NCI-H1048 (cell line): ENCODE measurements at regions not wholly inside any gene's neighbourhood (a gene's known extent, or its start where the extent isn't known, plus 50 kb on each side); places are given as distances from the start of the nearest gene placed in this dataset.
"Not testable (repeated sequence)": the region's sequence is repeated elsewhere in the genome, so short reads cannot be mapped to it uniquely, and the experiment has no call there.

Experiments used
- DNase-seq: peaks from one replicate; lab custom pipeline; 2025; lab: John Stamatoyannopoulos, UW

DNA sequence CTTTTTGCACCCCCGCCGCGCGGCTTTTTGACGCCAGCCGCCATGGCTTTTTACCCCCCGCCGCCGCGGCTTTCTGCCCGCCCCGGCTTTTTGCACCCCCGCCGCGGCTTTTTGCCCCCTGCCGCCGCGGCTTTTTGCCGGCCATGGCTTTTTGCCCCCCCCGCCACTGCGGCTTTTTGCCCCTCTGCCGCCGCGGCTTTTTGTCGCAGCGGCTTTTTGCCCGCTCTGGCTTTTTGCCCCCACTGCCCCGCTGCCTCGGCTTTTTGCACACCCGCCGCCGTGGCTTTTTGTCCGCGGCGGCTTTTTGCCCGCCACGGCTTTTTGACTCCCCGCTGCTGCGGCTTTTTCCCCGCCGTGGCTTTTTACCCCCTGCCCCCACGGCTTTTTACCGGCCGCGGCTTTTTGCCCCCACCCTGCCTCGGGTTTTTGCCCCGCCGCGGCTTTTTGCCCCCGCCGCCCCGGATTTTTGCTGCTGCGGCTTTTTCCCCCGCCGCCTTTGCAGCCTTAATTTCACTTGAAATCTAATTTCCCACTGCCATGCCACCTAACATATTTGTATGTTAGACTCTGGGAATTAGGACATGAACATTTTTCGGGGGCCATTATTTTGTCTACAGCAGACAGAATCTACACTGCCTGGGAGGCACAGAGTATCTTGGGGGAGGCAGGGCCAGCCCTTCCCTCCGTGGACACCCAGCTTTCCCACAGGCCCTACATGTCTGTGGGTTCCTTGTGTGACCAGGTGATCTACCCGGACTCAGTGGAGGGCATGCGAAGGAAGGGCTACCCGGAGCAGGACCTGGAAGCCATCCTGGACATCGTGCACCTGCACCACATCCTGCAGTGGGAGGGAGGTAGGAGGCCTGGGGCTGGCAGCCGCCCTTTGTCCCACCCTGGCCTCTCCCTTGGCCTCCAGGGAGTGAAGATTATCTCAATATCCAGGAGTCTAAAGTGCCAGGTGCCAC, 3031.0 kb upstream of the TEKT4 start:
- no peak for DNase-seq

DNA sequence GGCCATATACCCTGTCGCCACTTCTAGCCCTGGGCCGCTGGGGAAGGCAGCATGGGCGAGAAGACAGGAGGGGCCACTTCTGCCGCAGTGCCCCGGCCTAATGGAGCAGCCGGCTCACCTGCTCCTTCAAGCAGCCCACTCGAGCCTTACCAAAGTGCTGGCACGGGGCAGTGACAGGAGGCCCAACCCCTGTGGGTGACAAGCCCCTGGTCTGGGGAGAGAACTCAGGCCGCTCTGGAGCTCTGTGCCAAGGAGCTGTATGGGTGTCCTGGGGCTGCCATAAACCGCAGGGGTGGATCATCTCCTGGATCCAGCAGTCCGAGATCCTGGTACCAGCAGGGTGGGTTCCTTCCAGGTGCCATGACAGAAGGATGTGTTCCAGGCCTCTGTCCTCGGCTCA, 3029.0 kb upstream of the TEKT4 start:
- not testable (repeated sequence) for DNase-seq

DNA sequence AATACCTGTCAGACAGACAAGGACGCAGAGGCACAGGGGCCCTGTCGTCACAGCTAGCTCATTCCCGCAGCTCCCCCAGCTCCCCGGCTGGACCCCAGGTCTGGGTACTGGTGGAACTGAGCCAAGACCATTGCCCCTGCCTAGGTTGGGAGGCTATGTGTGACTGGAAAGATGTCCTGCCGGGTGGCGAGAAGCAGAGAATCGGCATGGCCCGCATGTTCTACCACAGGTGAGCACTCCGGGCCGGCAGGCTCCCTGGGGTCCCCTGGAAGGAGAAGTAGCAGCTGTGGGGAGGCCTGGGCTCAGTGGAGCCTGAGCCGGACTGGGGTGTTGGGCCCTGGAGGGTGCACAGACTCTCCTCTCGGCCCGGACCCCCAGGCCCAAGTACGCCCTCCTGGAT, 3028.3 kb upstream of the TEKT4 start:
- not testable (repeated sequence) for DNase-seq

DNA sequence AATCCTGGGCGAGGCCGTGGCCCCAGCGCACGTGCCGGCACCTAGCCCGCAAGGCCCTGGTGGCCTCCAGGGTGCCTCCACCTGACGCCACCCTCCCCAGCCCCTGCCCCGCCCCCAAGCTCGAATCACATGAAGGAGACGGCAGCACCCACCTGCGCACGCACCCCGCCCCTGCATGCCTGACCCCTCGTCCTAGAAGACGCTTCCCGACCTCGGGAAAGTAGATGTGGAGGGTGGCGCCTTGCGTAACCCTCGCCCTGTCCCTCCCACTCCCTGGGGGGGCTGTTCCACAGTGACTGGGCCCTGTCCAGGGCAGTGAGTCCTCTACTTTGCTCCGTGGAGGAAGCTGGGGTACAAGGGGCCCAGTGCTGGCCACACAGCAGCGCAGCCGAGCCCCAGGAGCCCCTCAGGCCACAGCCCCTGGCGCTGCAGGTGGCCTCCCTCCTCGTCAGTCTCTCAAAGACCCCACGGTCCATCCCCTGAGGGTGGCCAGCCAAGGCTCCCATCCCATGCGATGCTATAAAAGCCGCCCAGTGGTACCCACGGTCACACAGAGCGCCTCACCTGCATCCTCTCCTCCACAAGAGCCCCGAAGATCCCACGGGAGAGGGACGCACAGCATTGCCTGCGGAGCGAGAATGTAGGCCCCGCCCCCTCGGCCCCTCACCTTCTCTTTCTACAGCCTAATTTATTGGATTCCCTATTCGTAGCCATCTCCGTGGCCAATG, 3027.3 kb upstream of the TEKT4 start:
- not testable (repeated sequence) for DNase-seq

DNA sequence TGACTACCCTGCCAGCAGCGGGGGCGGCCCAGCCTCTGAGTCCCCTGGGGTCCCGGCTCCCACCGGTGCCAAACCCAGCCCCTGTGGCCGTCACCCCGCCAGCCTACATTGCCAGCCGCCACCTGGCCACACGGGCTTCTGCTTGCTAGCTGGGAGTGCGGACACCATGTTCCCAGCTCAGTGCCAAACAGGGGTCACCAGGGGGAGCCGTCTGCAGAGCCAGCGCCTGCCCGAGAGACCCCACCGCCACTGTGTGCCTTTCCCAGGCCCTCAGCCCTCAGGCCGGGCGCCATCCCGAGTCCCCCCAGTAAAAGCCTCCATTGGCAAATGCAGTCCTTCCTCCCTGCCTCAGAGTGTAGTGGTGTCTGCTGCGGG, 3026.8 kb upstream of the TEKT4 start:
- DNase-seq = not testable (repeated sequence)

DNA sequence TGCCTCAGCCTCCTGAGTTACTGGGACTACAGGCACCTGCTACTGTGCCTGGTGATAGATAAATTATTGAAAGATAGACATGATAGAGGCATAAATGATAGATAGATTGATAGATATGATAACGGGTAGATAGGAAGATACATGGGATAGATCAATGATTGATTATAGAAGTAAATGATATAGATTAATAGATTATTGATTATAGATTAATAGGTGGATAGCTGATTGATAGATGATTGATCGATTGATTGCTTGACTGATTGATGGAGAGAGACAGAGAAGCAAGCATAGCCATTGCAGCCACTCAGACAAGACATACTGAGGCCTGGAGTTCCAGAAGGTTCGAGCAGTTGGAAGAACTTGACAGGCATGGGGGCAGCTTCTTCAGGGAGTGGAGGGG, 3024.8 kb upstream of the TEKT4 start:
- DNase-seq = not testable (repeated sequence)

DNA sequence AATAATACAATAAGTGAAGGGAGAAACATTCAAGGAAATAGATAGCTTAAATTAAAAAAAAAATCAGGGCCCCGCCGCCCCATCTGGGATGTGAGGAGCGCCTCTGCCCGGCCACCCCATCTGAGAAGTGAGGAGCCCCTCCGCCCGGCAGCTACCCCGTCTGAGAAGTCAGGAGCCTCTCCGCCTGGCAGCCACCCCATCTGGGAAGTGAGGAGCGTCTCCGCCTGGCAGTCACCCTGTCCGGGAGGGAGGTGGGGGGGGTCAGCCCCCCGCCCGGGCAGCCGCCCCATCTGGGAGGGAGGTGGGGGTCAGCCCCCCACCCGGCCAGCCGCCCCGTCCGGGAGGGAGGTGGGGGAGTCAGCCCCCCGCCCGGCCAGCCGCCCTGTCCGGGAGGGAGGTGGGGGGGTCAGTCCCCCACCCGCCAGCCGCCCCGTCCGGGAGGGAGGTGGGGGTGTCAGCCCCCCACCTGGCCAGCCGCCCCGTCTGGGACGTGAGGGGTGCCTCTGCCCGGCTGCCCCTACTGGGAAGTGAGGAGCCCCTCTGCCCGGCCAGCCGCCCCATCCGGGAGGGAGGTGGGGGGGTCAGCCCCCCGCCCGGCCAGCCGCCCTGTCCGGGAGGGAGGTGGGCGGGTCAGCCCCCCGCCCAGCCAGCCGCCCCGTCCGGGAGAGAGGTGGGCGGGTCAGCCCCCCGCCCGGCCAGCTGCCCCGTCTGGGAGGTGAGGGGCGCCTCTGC, 3019.4 kb upstream of the TEKT4 start:
- not testable (repeated sequence) for DNase-seq

DNA sequence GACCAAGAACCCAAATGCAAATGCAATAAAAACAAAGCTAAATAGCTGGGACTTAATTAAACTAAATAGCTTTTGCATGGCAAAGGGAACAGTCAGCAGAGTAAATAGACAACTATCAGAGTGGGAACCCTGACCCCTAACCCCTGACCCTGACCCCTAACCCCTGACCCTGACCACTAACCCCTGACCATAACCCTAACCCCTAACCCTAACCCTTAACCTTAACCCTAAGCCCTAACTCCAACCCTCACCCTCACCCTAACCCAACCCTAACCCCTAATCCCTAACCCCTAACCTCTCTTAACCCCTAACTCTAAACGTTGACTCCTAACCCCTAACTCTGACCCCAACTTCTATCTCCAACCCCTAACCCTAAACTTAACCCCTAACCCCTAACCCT, 3014.3 kb upstream of the TEKT4 start:
- DNase-seq = not testable (repeated sequence)

DNA sequence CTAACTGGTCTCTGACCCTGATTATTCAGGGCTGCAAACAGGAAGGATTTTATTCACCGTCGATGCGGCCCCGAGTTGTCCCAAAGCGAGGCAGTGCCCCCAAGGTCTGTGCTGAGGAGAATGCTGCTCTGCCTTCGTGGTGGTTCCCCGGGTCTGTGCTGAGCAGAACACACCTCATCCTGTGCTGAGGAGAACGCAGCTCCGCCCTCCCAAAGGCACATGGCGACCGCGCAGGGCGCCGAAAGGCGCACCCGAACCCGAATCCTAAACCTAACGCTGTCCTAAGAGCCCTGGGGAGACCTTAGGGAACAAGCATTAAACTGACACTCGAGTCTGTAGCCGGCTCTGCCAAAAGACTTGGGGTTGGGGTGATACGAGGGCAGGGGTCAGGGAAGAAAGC, 3013.5 kb upstream of the TEKT4 start:
- DNase-seq = not testable (repeated sequence)

DNA sequence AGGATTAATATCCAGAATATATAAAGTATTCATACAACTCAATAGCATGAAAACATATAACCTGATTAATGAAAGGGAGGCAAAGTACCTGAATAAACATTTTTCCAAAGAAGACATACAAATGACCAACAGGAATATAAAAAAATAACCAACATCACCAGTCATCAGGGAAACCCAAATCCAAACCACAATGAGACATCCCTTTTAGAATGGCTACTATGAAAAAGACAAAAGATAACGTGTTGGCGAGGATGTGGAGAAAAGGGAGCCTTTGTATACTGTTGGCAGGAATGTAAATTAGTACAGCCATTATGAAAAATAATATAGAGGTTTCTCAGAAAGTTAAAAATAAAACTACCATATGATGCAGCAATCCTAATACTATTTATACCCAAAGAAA, 2999.5 kb upstream of the TEKT4 start:
- not testable (repeated sequence) for DNase-seq

DNA sequence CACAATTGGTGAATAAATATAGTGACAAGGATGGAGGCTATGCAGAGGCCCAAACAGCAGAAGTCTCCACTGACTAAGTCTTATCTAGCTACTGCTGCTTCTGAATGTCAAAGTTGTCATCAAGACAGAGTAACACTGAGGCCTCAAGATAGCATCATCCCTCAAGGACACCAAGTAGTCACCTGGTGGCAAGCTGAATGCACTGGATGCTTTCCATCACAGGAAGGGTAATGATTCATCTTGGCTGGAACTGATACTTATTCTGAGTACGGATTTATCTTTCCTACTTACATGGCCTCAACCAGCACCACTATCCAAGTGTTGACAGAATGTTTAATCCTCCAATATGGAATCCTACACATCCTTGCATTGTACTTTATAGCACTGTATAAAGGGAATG, 2997.8 kb upstream of the TEKT4 start:
- DNase-seq = not testable (repeated sequence)

DNA sequence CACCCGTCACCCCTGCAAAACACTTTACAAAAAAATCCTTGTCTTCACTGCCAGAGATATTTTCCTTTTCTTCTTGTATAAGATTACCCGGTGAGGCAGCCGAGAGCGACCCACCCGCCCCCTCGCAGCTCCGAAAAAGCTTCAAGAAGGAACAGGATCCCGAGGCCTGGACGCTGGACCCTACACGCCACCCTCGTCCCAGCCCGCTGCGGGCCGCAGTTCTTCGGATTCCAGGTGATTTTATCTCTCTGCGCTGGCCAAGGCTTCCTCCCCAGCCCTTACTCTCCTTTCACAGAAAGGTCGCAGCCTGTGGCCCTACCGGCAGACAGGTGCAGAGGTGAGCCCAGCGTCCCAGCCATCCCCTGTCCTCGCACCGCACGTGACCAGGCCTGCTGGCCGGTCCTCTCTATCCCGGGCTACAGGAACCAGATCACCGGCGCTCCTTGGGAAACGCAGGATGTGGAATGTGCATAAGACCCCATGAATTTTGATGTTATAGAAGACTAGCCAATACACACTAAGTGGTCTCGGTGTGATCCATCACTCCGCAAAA, 2993.5 kb upstream of the TEKT4 start:
- not testable (repeated sequence) for DNase-seq

DNA sequence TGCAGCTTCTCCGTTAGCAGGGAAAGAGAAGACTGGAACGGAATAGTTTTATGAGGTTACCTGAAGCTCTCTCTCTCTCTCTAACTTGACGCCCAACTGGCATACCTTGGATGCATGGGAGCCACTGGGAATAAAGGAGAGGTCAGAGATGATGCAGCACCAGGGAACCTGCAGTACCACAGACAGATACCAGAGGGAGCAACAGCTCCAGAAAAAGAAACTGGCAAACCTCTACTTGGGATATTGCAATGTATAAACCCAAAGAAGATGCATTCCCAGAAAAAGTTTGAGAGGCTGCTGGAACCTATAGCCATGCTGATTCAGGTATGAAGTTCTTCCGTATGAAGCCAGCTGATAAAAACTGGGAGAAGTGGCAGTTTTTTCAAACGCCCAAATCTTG, 2976.1 kb upstream of the TEKT4 start:
- not testable (repeated sequence) for DNase-seq

DNA sequence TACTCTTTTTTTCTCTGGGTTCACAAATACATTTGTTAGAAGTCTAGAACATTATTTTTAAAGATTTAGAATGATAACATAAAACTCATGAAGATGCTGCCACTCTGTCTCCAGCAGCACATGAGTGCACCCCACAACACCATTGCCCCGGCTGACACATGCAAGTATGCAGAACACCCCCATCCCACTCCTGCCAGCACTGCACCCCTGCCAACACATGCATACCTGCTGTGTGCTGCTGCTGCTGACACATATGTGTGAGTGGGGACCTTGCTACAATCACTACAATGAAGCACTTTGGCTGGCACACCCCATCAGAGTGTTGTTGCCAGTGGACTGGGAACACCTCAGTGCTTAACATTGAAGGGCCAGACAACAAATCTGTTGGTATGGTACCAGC, 2953.6 kb upstream of the TEKT4 start:
- DNase-seq = not testable (repeated sequence)
